Panc1 (cell line): ENCODE measurements at regions not wholly inside any gene's neighbourhood (a gene's known extent, or its start where the extent isn't known, plus 50 kb on each side); places are given as distances from the start of the nearest gene placed in this dataset.

Experiments used
- ATAC-seq: fragments of 200-7000 bp; cut with Tn5 transposase; 2 replicates; pipeline ENCODE4 v1.9.1; 2020; ENCODE audit warnings: mild to moderate bottlenecking, moderate library complexity
- BruUV-seq: library from RNA; stranded (reverse); fragments of 400-500 nt; replicated peaks from 2 replicates; lab custom pipeline; 2021; lab: Mats Ljungman, UMichigan
- CTCF ChIA-PET: fragments of 300-600 bp; sonication (Branson Sonifier 250); formaldehyde crosslinking; loops from one replicate; lab custom pipeline; 2022; ENCODE audit warnings: antibody characterized with exemption; lab: Charles Lee
- POLR2A ChIA-PET: fragments of 300-600 bp; sonication (Branson Sonifier 250); formaldehyde crosslinking; loops from one replicate; lab custom pipeline; 2022; ENCODE audit warnings: antibody characterized with exemption; lab: Charles Lee
- DNase-seq: peaks from one replicate; pipeline ENCODE4 v3.0.0-alpha.2; 2010; ENCODE audit warnings: low read depth, low spot score
- H3K27ac ChIP-seq: 2 replicates; pipeline ENCODE4 v1.5.1; 2011; ENCODE audit warnings: mild to moderate bottlenecking, low read length, inconsistent platforms
- H3K27me3 ChIP-seq: fragments of 200-500 bp; sonication (Bioruptor generic); 2 replicates; pipeline ENCODE4 v1.6.0; 2014; ENCODE audit warnings: low read length, inconsistent platforms; ENCODE audit not compliant: control insufficient read depth, insufficient read depth
- H3K36me3 ChIP-seq: fragments of 200-500 bp; sonication (Bioruptor generic); 2 replicates; pipeline ENCODE4 v1.5.1; 2014; ENCODE audit warnings: inconsistent platforms, mild to moderate bottlenecking, low read length, moderate library complexity; ENCODE audit not compliant: control insufficient read depth, insufficient read depth
- H3K4me1 ChIP-seq: 2 replicates; pipeline ENCODE4 v1.5.1; 2011; ENCODE audit warnings: inconsistent platforms, mild to moderate bottlenecking, low read length, moderate library complexity; ENCODE audit not compliant: control insufficient read depth, insufficient read depth
- H3K4me3 ChIP-seq, 2 experiments: 2 replicates each; pipeline ENCODE4 v1.5.1; 2011 to 2012; ENCODE audit warnings: low read depth in 2 of 2, low read length in 2 of 2, mild to moderate bottlenecking in 2 of 2, inconsistent platforms in 1 of 2, moderate library complexity in 1 of 2
- H3K9me3 ChIP-seq: fragments of 200-500 bp; sonication (Bioruptor generic); 2 replicates; pipeline ENCODE4 v1.5.1; 2014; ENCODE audit warnings: low read depth, mild to moderate bottlenecking, inconsistent platforms, low read length, moderate library complexity; ENCODE audit not compliant: control insufficient read depth, insufficient read depth
- POLR2AphosphoS5 ChIP-seq: IDR thresholded peaks from 2 replicates; pipeline ENCODE4 v1.6.1; 2012; ENCODE audit warnings: mild to moderate bottlenecking, low read depth, low read length, moderate library complexity
- SIN3A ChIP-seq: IDR thresholded peaks from 2 replicates; pipeline ENCODE4 v1.6.1; 2012; ENCODE audit warnings: low read depth, mild to moderate bottlenecking, low read length, moderate library complexity, borderline replicate concordance; ENCODE audit not compliant: insufficient read depth
- TCF7L2 ChIP-seq: IDR thresholded peaks from 2 replicates; pipeline ENCODE4 v1.6.1; 2011; ENCODE audit warnings: mild to moderate bottlenecking, low read depth, low read length, inconsistent platforms
- in situ Hi-C: cut with HindIII; loops from 2 replicates; pipeline ENCODE4 v1.10.0; 2016; ENCODE audit warnings: low sequenced_read_pairs, low pct_unique_long_range_greater_than_20kb
- intact Hi-C: fragments of 100-400 bp; cut with micrococcal nuclease; formaldehyde crosslinking; loops from one replicate; pipeline ENCODE4 v1.10.0; 2022; ENCODE audit not compliant: unreplicated experiment
- TF ChIP-seq, protein P1 (sequence below): fragments of 450-650 bp; IDR thresholded peaks from 2 replicates; pipeline ENCODE4 v1.5.1; 2017; ENCODE audit warnings: mild to moderate bottlenecking
- TF ChIP-seq, protein P2 (sequence below), 2 experiments: IDR thresholded peaks; 2 replicates each; pipeline ENCODE4 v1.6.1; 2011 to 2012; ENCODE audit warnings: low read depth in 2 of 2, control low read depth in 1 of 2, low read length in 1 of 2, mild to moderate bottlenecking in 1 of 2, moderate library complexity in 1 of 2; ENCODE audit not compliant: insufficient read depth in 1 of 2

DNA sequence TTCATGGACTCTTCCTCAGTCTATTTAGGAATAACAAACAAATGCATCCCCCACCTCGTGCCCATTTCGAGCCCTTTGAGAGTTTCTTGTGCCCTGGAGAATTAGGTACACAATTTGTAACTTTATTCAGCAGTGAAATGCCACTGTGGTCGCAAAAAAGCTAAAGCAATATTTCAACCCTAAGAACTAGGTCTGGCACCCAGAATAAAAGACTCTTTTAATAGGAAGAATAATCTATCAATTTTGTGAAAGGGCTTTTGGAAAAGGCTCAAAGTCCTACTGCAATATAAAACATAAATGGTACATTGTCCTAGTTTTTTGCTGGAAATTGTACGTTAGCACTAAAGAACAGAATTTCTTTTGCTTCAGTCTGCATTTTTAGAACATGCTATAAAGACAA, 304.6 kb upstream of the TENM3 start:
- Histone ChIP-seq H3K9me3 (no peaks in the 10 kb centered on the region), H3K4me1 (no peaks in the 10 kb centered on the region), H3K36me3 (no peaks in the 10 kb centered on the region), H3K27me3 (no peaks in the 10 kb centered on the region), H3K27ac (no peak overlapping the region), H3K4me3 (no peak overlapping the region)
- ChIA-PET POLR2A (no interaction called here), CTCF (no interaction called here)
- ATAC-seq = no peak
- TF ChIP-seq TCF7L2 (no peak), POLR2AphosphoS5 (no peak), SIN3A (no peak)
- TF ChIP-seq, protein P1, sequence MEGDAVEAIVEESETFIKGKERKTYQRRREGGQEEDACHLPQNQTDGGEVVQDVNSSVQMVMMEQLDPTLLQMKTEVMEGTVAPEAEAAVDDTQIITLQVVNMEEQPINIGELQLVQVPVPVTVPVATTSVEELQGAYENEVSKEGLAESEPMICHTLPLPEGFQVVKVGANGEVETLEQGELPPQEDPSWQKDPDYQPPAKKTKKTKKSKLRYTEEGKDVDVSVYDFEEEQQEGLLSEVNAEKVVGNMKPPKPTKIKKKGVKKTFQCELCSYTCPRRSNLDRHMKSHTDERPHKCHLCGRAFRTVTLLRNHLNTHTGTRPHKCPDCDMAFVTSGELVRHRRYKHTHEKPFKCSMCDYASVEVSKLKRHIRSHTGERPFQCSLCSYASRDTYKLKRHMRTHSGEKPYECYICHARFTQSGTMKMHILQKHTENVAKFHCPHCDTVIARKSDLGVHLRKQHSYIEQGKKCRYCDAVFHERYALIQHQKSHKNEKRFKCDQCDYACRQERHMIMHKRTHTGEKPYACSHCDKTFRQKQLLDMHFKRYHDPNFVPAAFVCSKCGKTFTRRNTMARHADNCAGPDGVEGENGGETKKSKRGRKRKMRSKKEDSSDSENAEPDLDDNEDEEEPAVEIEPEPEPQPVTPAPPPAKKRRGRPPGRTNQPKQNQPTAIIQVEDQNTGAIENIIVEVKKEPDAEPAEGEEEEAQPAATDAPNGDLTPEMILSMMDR = no peak
- TF ChIP-seq, protein P2, sequence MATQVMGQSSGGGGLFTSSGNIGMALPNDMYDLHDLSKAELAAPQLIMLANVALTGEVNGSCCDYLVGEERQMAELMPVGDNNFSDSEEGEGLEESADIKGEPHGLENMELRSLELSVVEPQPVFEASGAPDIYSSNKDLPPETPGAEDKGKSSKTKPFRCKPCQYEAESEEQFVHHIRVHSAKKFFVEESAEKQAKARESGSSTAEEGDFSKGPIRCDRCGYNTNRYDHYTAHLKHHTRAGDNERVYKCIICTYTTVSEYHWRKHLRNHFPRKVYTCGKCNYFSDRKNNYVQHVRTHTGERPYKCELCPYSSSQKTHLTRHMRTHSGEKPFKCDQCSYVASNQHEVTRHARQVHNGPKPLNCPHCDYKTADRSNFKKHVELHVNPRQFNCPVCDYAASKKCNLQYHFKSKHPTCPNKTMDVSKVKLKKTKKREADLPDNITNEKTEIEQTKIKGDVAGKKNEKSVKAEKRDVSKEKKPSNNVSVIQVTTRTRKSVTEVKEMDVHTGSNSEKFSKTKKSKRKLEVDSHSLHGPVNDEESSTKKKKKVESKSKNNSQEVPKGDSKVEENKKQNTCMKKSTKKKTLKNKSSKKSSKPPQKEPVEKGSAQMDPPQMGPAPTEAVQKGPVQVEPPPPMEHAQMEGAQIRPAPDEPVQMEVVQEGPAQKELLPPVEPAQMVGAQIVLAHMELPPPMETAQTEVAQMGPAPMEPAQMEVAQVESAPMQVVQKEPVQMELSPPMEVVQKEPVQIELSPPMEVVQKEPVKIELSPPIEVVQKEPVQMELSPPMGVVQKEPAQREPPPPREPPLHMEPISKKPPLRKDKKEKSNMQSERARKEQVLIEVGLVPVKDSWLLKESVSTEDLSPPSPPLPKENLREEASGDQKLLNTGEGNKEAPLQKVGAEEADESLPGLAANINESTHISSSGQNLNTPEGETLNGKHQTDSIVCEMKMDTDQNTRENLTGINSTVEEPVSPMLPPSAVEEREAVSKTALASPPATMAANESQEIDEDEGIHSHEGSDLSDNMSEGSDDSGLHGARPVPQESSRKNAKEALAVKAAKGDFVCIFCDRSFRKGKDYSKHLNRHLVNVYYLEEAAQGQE (IDR thresholded peaks at IDR 0.05; ENCODE audit: insufficient read depth in 1 of 2, low read depth in 2 of 2, low read length in 1 of 2) = no peak
- no peak for DNase-seq
- no TSS peak for BruUV-seq
- in situ Hi-C loops (no loop called here), intact Hi-C loops (no loop called here)

DNA sequence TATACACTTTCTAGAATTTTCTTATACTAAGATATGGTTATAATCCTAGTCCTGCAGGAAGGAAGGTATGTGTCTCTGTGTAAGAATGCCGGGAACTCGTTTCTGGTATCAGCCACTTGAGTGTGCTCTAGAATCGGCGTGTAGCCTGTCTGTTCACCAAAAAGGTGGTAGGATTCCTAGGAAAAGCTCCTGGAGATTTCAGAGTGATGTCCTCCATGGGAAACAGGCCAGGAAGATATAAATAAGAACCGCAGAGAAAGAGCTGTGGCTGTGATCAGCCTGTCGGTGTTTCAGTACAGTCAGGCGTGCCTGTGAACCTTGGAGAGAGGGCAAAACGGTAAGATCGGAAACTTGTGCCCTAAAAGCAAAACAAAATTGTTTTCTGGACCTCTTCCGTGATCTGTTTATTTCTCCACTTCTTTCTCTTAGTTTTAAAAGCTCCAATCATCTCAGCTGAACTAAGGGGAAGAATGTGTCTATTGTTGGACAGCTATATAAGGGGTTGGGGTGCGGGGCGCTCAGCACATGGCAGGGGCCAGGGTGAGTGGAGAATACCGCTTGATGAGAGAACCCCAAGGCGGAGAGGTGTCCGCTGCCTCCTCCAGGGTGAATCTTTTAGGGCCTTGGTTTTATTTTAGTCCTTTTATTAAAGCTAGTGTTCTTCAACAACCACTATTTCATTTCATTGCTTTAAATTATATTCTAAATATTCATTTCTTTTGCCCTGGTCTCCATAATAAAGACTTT, 303.8 kb upstream of the TENM3 start:
- ATAC-seq = no peak
- no peaks in the 10 kb centered on the region for H3K9me3 ChIP-seq
- no peaks in the 10 kb centered on the region for H3K4me1 ChIP-seq
- no peaks in the 10 kb centered on the region for H3K27me3 ChIP-seq
- in situ Hi-C loops = no loop called here
- DNase-seq = no peak
- no TSS peak for BruUV-seq
- ChIA-PET CTCF (no interaction called here), POLR2A (no interaction called here)
- TF ChIP-seq POLR2AphosphoS5 (no peak), SIN3A (no peak), TCF7L2 (no peak)
- TF ChIP-seq, protein P1 = no peak
- TF ChIP-seq, protein P2 (IDR thresholded peaks at IDR 0.05; ENCODE audit: insufficient read depth in 1 of 2, low read depth in 2 of 2, low read length in 1 of 2) = no peak
- no peaks in the 10 kb centered on the region for H3K36me3 ChIP-seq
- intact Hi-C loops = no loop called here
- no peak overlapping the region for H3K4me3 ChIP-seq
- H3K27ac ChIP-seq = no peak overlapping the region
